ENCODE measurements at regions not wholly inside any gene's neighbourhood (a gene's known extent, or its start where the extent isn't known, plus 50 kb on each side); places are given as distances from the start of the nearest gene placed in this dataset.

DNA sequence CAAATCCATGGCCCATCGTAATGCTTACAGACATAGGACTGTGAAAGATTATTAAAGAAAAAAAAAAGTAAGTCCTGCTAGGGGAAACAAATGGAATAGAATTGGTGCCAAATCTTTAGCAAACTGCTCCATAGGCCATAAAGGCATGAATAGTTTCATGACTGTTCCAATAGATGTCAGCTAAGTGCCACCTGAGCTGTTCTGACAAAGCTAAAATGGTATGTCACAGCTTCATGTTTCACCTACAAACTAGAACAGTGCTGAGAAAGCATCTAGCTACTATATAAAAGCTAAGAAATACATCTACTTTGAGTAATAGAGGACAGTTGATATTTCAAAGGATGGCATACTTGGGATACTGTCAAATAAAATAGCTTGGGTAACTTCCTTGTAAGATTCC, 771.6 kb upstream of the CA10 start:
- H4K20me1 ChIP-seq (ENCODE audit: control insufficient read depth, insufficient read depth, low read depth, low read length), result no peaks in the 10 kb centered on the region
- H3K4me2 ChIP-seq (ENCODE audit: low read length), result no peak overlapping the region
- no peak overlapping the region for H3K27ac ChIP-seq (ENCODE audit: low read depth, low read length)
- no peaks in the 10 kb centered on the region for H3K27me3 ChIP-seq (ENCODE audit: control insufficient read depth, low read length)
- no peaks in the 10 kb centered on the region for H3K4me1 ChIP-seq (ENCODE audit: control insufficient read depth, low read length)
- no peaks in the 10 kb centered on the region for H3K36me3 ChIP-seq (ENCODE audit: control insufficient read depth, low read length)
- H3F3A ChIP-seq (ENCODE audit: control insufficient read depth, insufficient read depth), result no peaks in the 10 kb centered on the region
- TF ChIP-seq, protein P1, sequence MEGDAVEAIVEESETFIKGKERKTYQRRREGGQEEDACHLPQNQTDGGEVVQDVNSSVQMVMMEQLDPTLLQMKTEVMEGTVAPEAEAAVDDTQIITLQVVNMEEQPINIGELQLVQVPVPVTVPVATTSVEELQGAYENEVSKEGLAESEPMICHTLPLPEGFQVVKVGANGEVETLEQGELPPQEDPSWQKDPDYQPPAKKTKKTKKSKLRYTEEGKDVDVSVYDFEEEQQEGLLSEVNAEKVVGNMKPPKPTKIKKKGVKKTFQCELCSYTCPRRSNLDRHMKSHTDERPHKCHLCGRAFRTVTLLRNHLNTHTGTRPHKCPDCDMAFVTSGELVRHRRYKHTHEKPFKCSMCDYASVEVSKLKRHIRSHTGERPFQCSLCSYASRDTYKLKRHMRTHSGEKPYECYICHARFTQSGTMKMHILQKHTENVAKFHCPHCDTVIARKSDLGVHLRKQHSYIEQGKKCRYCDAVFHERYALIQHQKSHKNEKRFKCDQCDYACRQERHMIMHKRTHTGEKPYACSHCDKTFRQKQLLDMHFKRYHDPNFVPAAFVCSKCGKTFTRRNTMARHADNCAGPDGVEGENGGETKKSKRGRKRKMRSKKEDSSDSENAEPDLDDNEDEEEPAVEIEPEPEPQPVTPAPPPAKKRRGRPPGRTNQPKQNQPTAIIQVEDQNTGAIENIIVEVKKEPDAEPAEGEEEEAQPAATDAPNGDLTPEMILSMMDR (IDR thresholded peaks at IDR 0.05; ENCODE audit: low read depth, low read length, poor library complexity, severe bottlenecking), result no peak
- no peak for TF ChIP-seq EZH2phosphoT487 (IDR thresholded peaks at IDR 0.05; ENCODE audit: borderline replicate concordance, low read length)
- no peaks in the 10 kb centered on the region for H3K9me2 ChIP-seq (replicated peaks; ENCODE audit: control insufficient read depth, low read length)
- no peaks in the 10 kb centered on the region for H3K79me2 ChIP-seq (ENCODE audit: control insufficient read depth, low read length)
- no peak overlapping the region for H3K4me3 ChIP-seq (ENCODE audit: low read length)
- H3K9me3 ChIP-seq (ENCODE audit: control insufficient read depth, insufficient read depth, low read length), result no peaks in the 10 kb centered on the region

DNA sequence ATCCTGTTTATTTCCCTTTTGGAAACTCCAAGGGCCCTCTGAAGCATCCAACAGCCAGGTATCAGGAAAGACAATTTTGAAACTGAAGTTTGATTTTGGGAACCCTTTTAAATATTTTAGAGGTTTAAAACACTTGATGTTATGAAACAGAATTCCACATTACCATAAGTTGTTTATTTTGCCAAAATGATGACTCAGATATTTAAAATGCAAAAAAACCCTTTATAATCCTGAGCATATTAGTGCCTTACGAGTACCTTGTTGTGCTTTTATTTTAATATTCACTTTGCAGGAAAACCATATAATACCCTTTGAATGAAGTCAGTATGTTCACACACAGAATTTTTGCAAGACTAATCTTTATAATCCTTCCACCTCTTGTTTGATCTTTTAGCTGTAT, 765.1 kb upstream of the CA10 start:
- Histone ChIP-seq H3K4me1 (ENCODE audit: control insufficient read depth, low read length) (no peaks in the 10 kb centered on the region), H3K27ac (ENCODE audit: low read depth, low read length) (no peak overlapping the region), H3K27me3 (ENCODE audit: control insufficient read depth, low read length) (no peaks in the 10 kb centered on the region), H3K4me2 (ENCODE audit: low read length) (no peak overlapping the region), H3K9me3 (ENCODE audit: control insufficient read depth, insufficient read depth, low read length) (no peaks in the 10 kb centered on the region), H3K79me2 (ENCODE audit: control insufficient read depth, low read length) (no peaks in the 10 kb centered on the region), H3K4me3 (ENCODE audit: low read length) (no peak overlapping the region), H3K9me2 (replicated peaks; ENCODE audit: control insufficient read depth, low read length) (no peaks in the 10 kb centered on the region), H3F3A (ENCODE audit: control insufficient read depth, insufficient read depth) (no peaks in the 10 kb centered on the region), H4K20me1 (ENCODE audit: control insufficient read depth, insufficient read depth, low read depth, low read length) (no peaks in the 10 kb centered on the region), H3K36me3 (ENCODE audit: control insufficient read depth, low read length) (no peaks in the 10 kb centered on the region)
- TF ChIP-seq, protein P1 (IDR thresholded peaks at IDR 0.05; ENCODE audit: low read depth, low read length, poor library complexity, severe bottlenecking), result no peak
- TF ChIP-seq EZH2phosphoT487 (IDR thresholded peaks at IDR 0.05; ENCODE audit: borderline replicate concordance, low read length), result no peak

DNA sequence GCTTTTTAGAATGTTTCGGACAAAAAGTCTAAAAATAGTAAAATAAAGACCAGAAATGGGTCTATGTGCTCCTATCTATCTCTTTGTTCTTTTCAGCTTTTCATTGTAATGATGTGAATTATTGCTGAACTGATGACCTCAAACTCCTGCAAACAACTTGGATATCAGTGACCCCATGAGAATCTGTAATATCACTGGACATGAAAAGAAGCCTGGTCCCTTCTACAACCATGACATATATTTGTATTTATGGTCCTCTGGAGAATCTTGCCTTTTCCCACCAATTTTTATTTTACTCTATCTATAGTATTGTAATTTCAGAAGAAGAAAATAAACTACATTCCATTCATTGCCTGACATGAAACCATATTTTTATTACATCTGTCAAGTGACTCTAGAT, 740.7 kb upstream of the CA10 start:
- Histone ChIP-seq H3K9me3 (ENCODE audit: control insufficient read depth, insufficient read depth, low read length) (no peaks in the 10 kb centered on the region), H3K4me2 (ENCODE audit: low read length) (no peak overlapping the region), H3K9me2 (replicated peaks; ENCODE audit: control insufficient read depth, low read length) (no peaks in the 10 kb centered on the region), H3K27ac (ENCODE audit: low read depth, low read length) (no peak overlapping the region), H3K36me3 (ENCODE audit: control insufficient read depth, low read length) (no peaks in the 10 kb centered on the region), H3K4me1 (ENCODE audit: control insufficient read depth, low read length) (no peaks in the 10 kb centered on the region), H4K20me1 (ENCODE audit: control insufficient read depth, insufficient read depth, low read depth, low read length) (no peaks in the 10 kb centered on the region), H3K79me2 (ENCODE audit: control insufficient read depth, low read length) (no peaks in the 10 kb centered on the region), H3K27me3 (ENCODE audit: control insufficient read depth, low read length) (no peaks in the 10 kb centered on the region), H3K4me3 (ENCODE audit: low read length) (no peak overlapping the region), H3F3A (ENCODE audit: control insufficient read depth, insufficient read depth) (no peaks in the 10 kb centered on the region)
- TF ChIP-seq EZH2phosphoT487 (IDR thresholded peaks at IDR 0.05; ENCODE audit: borderline replicate concordance, low read length), result no peak
- TF ChIP-seq, protein P1 (IDR thresholded peaks at IDR 0.05; ENCODE audit: low read depth, low read length, poor library complexity, severe bottlenecking), result no peak

DNA sequence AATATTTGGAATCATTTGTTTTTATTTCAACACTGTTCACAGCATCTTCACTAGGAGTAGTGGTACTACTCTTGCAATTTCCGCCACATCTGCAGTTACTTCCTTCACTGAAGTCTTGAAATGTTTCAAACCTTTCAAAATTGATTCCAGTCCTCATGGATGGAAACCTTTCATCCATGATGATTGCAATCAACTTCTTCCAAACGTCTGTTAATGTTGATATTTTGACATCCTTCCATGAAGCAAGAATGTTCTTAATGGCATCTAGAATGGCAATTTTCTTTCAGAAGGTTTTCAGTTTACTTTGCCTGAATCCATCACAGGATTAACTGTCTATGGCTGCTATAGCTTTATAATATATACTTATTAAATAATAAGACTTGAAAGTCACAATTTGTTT, 736.8 kb upstream of the CA10 start:
- Histone ChIP-seq H3K27me3 (ENCODE audit: control insufficient read depth, low read length) (no peaks in the 10 kb centered on the region), H3K4me2 (ENCODE audit: low read length) (no peak overlapping the region), H3K9me3 (ENCODE audit: control insufficient read depth, insufficient read depth, low read length) (no peaks in the 10 kb centered on the region), H4K20me1 (ENCODE audit: control insufficient read depth, insufficient read depth, low read depth, low read length) (no peaks in the 10 kb centered on the region), H3F3A (ENCODE audit: control insufficient read depth, insufficient read depth) (no peaks in the 10 kb centered on the region), H3K4me3 (ENCODE audit: low read length) (no peak overlapping the region), H3K27ac (ENCODE audit: low read depth, low read length) (no peak overlapping the region), H3K9me2 (replicated peaks; ENCODE audit: control insufficient read depth, low read length) (no peaks in the 10 kb centered on the region), H3K4me1 (ENCODE audit: control insufficient read depth, low read length) (no peaks in the 10 kb centered on the region), H3K79me2 (ENCODE audit: control insufficient read depth, low read length) (no peaks in the 10 kb centered on the region), H3K36me3 (ENCODE audit: control insufficient read depth, low read length) (no peaks in the 10 kb centered on the region)
- TF ChIP-seq, protein P1 (IDR thresholded peaks at IDR 0.05; ENCODE audit: low read depth, low read length, poor library complexity, severe bottlenecking), result no peak
- no peak for TF ChIP-seq EZH2phosphoT487 (IDR thresholded peaks at IDR 0.05; ENCODE audit: borderline replicate concordance, low read length)
